HEK293T (cell line): ENCODE measurements at regions not wholly inside any gene's neighbourhood (a gene's known extent, or its start where the extent isn't known, plus 50 kb on each side); places are given as distances from the start of the nearest gene placed in this dataset.

Experiments
- CTCF ChIA-PET: fragments of 350-600 bp; formaldehyde crosslinking; extraction: SDS; loops from one replicate; lab custom pipeline; 2021; ENCODE audit warnings: antibody characterized with exemption, inconsistent platforms; lab: Yijun Ruan, JAX
- POLR2A ChIA-PET: fragments of 350-600 bp; formaldehyde crosslinking; extraction: SDS; loops from one replicate; lab custom pipeline; 2020; ENCODE audit warnings: antibody characterized with exemption, inconsistent platforms; lab: Yijun Ruan, JAX
- DNase-seq: peaks from one replicate; pipeline ENCODE4 v3.0.0; 2012; ENCODE audit warnings: mixed read lengths; ENCODE audit errors: extremely low spot score
- ARNT ChIP-seq: fragments of 450-650 bp; IDR thresholded peaks from 2 replicates; pipeline ENCODE4 v1.6.1; 2017; ENCODE audit warnings: mild to moderate bottlenecking
- BHLHE40 ChIP-seq: fragments of 450-650 bp; IDR thresholded peaks from 2 replicates; pipeline ENCODE4 v1.6.1; 2016; ENCODE audit warnings: mild to moderate bottlenecking, moderate library complexity, borderline replicate concordance
- CTBP1 ChIP-seq: fragments of 450-650 bp; IDR thresholded peaks from 2 replicates; pipeline ENCODE4 v1.6.1; 2016; ENCODE audit warnings: borderline replicate concordance
- ELF4 ChIP-seq: fragments of 450-650 bp; IDR thresholded peaks from 2 replicates; pipeline ENCODE4 v1.6.1; 2017; ENCODE audit warnings: antibody characterized with exemption
- FOXA1 ChIP-seq: fragments of 450-650 bp; IDR thresholded peaks from 2 replicates; pipeline ENCODE4 v1.6.1; 2016; ENCODE audit warnings: mild to moderate bottlenecking
- FOXK2 ChIP-seq: fragments of 450-650 bp; IDR thresholded peaks from 2 replicates; pipeline ENCODE4 v1.6.1; 2016; ENCODE audit warnings: mild to moderate bottlenecking
- FOXM1 ChIP-seq: fragments of 450-650 bp; IDR thresholded peaks from 2 replicates; pipeline ENCODE4 v1.6.1; 2017; ENCODE audit warnings: mild to moderate bottlenecking, borderline replicate concordance
- HDGF ChIP-seq: fragments of 450-650 bp; IDR thresholded peaks from 2 replicates; pipeline ENCODE4 v1.6.1; 2017; ENCODE audit warnings: antibody characterized with exemption, borderline replicate concordance
- L3MBTL2 ChIP-seq: fragments of 450-650 bp; conservative IDR thresholded peaks from 2 replicates; pipeline ENCODE4 v1.6.1; 2016; ENCODE audit warnings: mild to moderate bottlenecking
- LEF1 ChIP-seq: fragments of 450-650 bp; IDR thresholded peaks from 2 replicates; pipeline ENCODE4 v1.6.1; 2017; ENCODE audit warnings: mild to moderate bottlenecking, borderline replicate concordance
- NFRKB ChIP-seq: fragments of 450-650 bp; IDR thresholded peaks from 2 replicates; pipeline ENCODE4 v1.6.1; 2016; ENCODE audit warnings: mild to moderate bottlenecking, moderate library complexity
- PKNOX1 ChIP-seq: fragments of 450-650 bp; IDR thresholded peaks from 2 replicates; pipeline ENCODE4 v1.6.1; 2016
- SP1 ChIP-seq: fragments of 450-650 bp; IDR thresholded peaks from 2 replicates; pipeline ENCODE4 v1.6.1; 2017
- SUZ12 ChIP-seq: fragments of 450-650 bp; IDR thresholded peaks from 2 replicates; pipeline ENCODE4 v1.6.1; 2016; ENCODE audit warnings: mild to moderate bottlenecking
- TARDBP ChIP-seq: fragments of 450-650 bp; IDR thresholded peaks from 2 replicates; pipeline ENCODE4 v1.6.1; 2016
- ZNF384 ChIP-seq: fragments of 450-650 bp; IDR thresholded peaks from 2 replicates; pipeline ENCODE4 v1.6.1; 2016

- CTCF ChIA-PET: no interaction called here
- DNase-seq: no peak
Observed at GRCh38 chr4:165662341-165662740, 210.7 kb upstream of the TLL1 start.

GRCh38 chr4:165663411-165663810 lies 209.6 kb upstream of the TLL1 start:
- TF ChIP-seq FOXM1 (no peak), LEF1 (no peak), FOXA1 (no peak), SP1 (no peak), ELF4 (no peak), FOXK2 (no peak), NFRKB (no peak), L3MBTL2 (no peak), TARDBP (no peak), BHLHE40 (no peak), PKNOX1 (no peak)
- ChIA-PET CTCF (no interaction called here), POLR2A (no interaction called here)
- no peak for DNase-seq

More at GRCh38 chr4:165662341-165662740, 210.7 kb upstream of the TLL1 start:
- POLR2A ChIA-PET: no interaction called here
- TF ChIP-seq CTBP1 (no peak), NFRKB (no peak), FOXK2 (no peak), FOXM1 (no peak), ELF4 (no peak), ARNT (no peak), TARDBP (no peak), FOXA1 (no peak), PKNOX1 (no peak), BHLHE40 (no peak), HDGF (no peak), LEF1 (no peak), ZNF384 (no peak), SUZ12 (no peak), SP1 (no peak), L3MBTL2 (no peak)

- TF ChIP-seq PKNOX1 (no peak), CTBP1 (no peak), ELF4 (no peak)
- ChIA-PET CTCF (no interaction called here), POLR2A (no interaction called here)
- DNase-seq: no peak
Observed at GRCh38 chr4:165666836-165667235, 206.2 kb upstream of the TLL1 start.

GRCh38 chr4:165667969-165668368 lies 205.1 kb upstream of the TLL1 start:
- no peak for TF ChIP-seq ELF4
- no peak for TF ChIP-seq TARDBP
- TF ChIP-seq FOXA1: no peak
- TF ChIP-seq HDGF: no peak
- no peak for TF ChIP-seq FOXM1
- no peak for TF ChIP-seq PKNOX1
- TF ChIP-seq SP1: no peak
- TF ChIP-seq BHLHE40: no peak
- no peak for TF ChIP-seq ARNT
- TF ChIP-seq CTBP1: no peak
- no peak for TF ChIP-seq FOXK2
- no peak for TF ChIP-seq NFRKB
- no peak for TF ChIP-seq LEF1
- TF ChIP-seq ZNF384: no peak
- no peak for TF ChIP-seq L3MBTL2
- TF ChIP-seq SUZ12: no peak
- DNase-seq: no peak
- ChIA-PET CTCF (no interaction called here), POLR2A (no interaction called here)

- ChIA-PET POLR2A (no interaction called here), CTCF (no interaction called here)
- TF ChIP-seq CTBP1 (no peak), SP1 (no peak), NFRKB (no peak), ELF4 (no peak), FOXM1 (no peak), BHLHE40 (no peak), HDGF (no peak), ARNT (no peak), PKNOX1 (no peak), TARDBP (no peak), L3MBTL2 (no peak), FOXA1 (no peak), FOXK2 (no peak), ZNF384 (no peak), SUZ12 (no peak), LEF1 (no peak)
- DNase-seq: no peak
Observed at GRCh38 chr4:165668694-165669093, 204.3 kb upstream of the TLL1 start.
